ENCODE measurements at regions not wholly inside any gene's neighbourhood (a gene's known extent, or its start where the extent isn't known, plus 50 kb on each side); places are given as distances from the start of the nearest gene placed in this dataset.

- TF ChIP-seq SNAI2 (CRISPR knock-in tag; IDR thresholded peaks at IDR 0.05) (no peak), CSDC2 (CRISPR knock-in tag; IDR thresholded peaks at IDR 0.05) (no peak), TCF4 (CRISPR knock-in tag; IDR thresholded peaks at IDR 0.05; ENCODE audit: borderline replicate concordance) (no peak), CREB5 (CRISPR knock-in tag; IDR thresholded peaks at IDR 0.05; ENCODE audit: low read depth) (no peak), PATZ1 (CRISPR knock-in tag; IDR thresholded peaks at IDR 0.05; ENCODE audit: borderline replicate concordance) (no peak), ARNTL (CRISPR knock-in tag; IDR thresholded peaks at IDR 0.05; ENCODE audit: borderline replicate concordance, low read depth) (no peak), ZFP30 (CRISPR knock-in tag; IDR thresholded peaks at IDR 0.05) (no peak), ZC3H10 (CRISPR knock-in tag; IDR thresholded peaks at IDR 0.05) (no peak), ZNF70 (CRISPR knock-in tag; IDR thresholded peaks at IDR 0.05) (no peak), ESRRG (CRISPR knock-in tag; IDR thresholded peaks at IDR 0.05) (no peak), CSRNP3 (CRISPR knock-in tag; IDR thresholded peaks at IDR 0.05) (no peak), GLIS3 (CRISPR knock-in tag; IDR thresholded peaks at IDR 0.05) (no peak)
- no peak for ATAC-seq
These were observed 465.4 kb upstream of the THBS1 start for GRCh38 chr15:39115379-39116057.

DNA sequence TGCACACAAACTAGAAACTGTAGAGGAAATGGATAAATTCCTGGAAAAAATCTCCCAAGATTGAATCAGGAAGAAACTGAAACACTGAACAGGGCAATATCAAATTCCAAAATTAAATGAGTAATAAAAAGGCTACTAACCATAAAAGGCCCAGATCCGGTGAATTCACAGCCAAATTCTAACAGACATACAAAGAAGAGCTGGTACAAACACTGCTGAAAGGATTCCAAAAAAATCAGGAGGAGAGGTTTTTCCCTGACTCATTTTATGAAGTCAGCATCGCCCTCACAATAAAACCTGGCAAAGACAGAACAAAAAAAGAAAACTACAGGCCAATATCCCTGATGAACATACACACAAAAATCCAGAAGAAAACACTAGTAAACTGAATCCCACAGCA lies 462.4 kb upstream of the THBS1 start:
- TF ChIP-seq ZNF70 (CRISPR knock-in tag; IDR thresholded peaks at IDR 0.05) (no peak), RARB (CRISPR knock-in tag; IDR thresholded peaks at IDR 0.05) (no peak)
- ATAC-seq, result peak; percentile 70

- no peak for ATAC-seq
- TF ChIP-seq PATZ1 (CRISPR knock-in tag; IDR thresholded peaks at IDR 0.05; ENCODE audit: borderline replicate concordance) (no peak), ZNF8 (CRISPR knock-in tag; IDR thresholded peaks at IDR 0.05) (no peak), TOX (CRISPR knock-in tag; IDR thresholded peaks at IDR 0.05; ENCODE audit: borderline replicate concordance) (no peak), ZFP3 (CRISPR knock-in tag; IDR thresholded peaks at IDR 0.05) (no peak), PPARA (CRISPR knock-in tag; IDR thresholded peaks at IDR 0.05; ENCODE audit: borderline replicate concordance) (no peak), ZFP30 (CRISPR knock-in tag; IDR thresholded peaks at IDR 0.05) (no peak), CREB5 (CRISPR knock-in tag; IDR thresholded peaks at IDR 0.05; ENCODE audit: low read depth) (no peak), ZNF70 (CRISPR knock-in tag; IDR thresholded peaks at IDR 0.05) (no peak), RARB (CRISPR knock-in tag; IDR thresholded peaks at IDR 0.05) (no peak), TCF4 (CRISPR knock-in tag; IDR thresholded peaks at IDR 0.05; ENCODE audit: borderline replicate concordance) (no peak), POU6F1 (CRISPR knock-in tag; IDR thresholded peaks at IDR 0.05; ENCODE audit: borderline replicate concordance, low read depth) (no peak), CSDC2 (CRISPR knock-in tag; IDR thresholded peaks at IDR 0.05) (no peak), OSR1 (CRISPR knock-in tag; IDR thresholded peaks at IDR 0.05) (no peak), ARNTL (CRISPR knock-in tag; IDR thresholded peaks at IDR 0.05; ENCODE audit: borderline replicate concordance, low read depth) (no peak), TSHZ2 (CRISPR knock-in tag; IDR thresholded peaks at IDR 0.05) (no peak), SNAI2 (CRISPR knock-in tag; IDR thresholded peaks at IDR 0.05) (no peak), CSRNP3 (CRISPR knock-in tag; IDR thresholded peaks at IDR 0.05) (no peak), ZC3H10 (CRISPR knock-in tag; IDR thresholded peaks at IDR 0.05) (no peak), GLIS3 (CRISPR knock-in tag; IDR thresholded peaks at IDR 0.05) (no peak)
These were observed 456.7 kb upstream of the THBS1 start for GRCh38 chr15:39124155-39124552.
